ENCODE measurements at regions not wholly inside any gene's neighbourhood (a gene's known extent, or its start where the extent isn't known, plus 50 kb on each side); places are given as distances from the start of the nearest gene placed in this dataset.
"Not testable (repeated sequence)": the region's sequence is repeated elsewhere in the genome, so short reads cannot be mapped to it uniquely, and the experiment has no call there.

DNA sequence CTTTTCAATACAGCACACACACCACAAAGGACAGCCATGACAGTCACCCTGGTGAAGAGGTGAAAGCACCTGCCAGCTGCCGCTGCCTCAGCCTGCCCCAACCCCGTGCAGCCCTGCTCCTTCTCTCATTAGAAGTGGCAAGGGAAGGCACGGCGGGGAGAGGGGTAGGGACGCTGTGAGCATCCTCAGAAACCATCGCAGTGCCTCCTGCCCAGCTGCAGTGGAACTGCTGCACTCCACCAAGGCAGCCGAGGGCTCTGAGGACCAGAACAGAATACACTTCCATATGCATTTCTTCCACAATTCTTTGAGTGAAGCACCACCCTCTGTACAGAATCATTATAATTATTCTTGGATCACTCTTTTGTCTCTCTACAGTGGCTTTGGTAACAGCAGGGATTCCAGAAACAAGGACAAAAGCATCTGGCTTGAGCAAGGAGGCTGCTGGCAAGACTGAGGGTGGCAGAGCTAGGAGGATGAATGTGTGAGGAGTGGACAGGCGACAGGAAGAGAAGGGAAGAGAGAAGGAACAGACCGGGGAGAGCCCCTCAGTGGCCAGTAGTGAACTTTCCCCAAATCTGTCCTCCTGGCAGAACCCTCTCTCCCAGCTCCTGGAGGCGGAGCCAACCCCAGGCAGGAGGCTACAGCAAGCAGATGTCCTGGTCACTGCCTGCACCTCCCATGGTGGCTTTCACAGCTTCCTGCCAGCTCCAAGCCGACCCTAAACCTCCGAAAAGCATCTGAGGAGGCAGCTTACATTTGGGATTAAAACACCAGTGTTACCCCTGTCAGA, 73.2 kb downstream of the MTNR1A start:
- DNase-seq: no peak

DNA sequence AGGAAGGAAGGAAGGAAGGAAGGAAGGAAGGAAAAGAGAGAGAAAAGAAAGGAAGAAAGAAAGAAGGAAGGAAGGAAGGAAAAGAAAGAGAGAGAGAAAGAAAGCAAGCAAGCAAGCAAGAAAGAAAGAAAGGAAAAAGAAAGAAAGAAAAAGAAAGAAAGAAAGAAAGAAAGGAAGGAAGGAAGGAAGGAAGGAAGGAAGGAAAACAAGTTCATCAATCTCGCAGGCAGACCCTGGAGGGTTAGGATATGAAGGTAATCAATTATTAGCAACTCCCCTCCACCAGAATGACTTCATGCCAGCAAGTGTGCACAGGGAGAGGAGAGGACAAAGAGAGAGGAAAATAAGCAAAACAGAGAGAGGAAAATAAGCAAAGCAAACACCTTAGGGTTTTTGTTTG, 80.2 kb downstream of the MTNR1A start:
- no peak for DNase-seq

DNA sequence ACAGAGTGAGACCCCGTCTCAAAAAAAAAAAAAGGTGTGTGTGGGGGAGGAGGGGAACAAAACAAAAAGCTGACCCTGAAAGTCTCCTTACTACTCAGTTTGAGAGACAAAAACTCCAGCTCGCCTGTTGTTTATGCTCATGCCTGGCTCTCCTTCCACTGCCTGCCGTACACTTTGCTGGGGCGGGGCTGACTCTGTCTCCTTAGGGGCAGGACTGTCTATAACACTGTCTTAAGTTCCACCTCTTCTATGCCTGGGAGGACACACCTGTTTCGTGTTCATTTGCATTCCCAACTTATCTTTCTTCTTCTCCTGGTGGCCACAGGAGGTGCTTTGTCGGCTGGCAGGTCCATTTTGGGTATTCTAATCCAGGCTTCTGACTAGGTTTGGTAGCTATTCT, 81.4 kb downstream of the MTNR1A start:
- DNase-seq: no peak

DNA sequence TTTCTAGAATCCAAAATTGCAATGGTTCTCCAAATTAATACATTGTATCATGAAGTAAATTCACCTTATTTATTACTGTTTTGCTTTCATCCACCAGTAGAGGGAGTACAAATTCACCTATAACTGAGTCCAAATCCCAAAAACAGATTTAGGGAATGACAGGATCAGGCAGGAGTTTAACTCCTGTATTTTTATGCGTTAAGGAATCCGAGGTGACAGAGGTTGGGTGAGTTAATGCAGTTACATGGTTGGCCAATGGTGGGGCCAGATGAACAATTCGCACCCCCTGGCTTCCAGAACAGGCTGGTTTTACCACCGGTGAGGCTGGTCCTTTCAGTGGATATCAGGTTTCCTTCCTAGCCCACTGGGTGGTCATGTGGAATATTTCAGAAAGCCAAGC, 82.4 kb downstream of the MTNR1A start:
- DNase-seq: no peak

DNA sequence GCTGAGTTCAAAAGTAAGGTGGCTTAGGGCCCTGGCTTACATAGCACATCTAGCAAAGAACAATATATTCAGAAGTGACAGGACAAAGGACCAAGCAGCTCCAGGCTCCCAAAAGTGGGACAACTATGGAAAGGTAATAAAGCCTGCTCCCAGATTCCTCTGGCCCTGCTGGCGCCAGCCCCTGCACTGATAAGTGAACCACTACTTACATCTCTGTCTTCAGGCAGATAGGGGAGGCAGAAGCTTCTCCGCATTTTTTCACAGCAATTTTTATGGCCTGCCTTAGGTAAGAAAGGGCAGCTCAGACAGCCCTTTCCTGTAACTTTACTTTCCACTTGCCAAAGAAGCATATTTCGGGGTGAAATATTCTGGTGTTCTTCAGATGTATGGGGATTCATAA, 83.9 kb downstream of the MTNR1A start:
- no peak for DNase-seq

DNA sequence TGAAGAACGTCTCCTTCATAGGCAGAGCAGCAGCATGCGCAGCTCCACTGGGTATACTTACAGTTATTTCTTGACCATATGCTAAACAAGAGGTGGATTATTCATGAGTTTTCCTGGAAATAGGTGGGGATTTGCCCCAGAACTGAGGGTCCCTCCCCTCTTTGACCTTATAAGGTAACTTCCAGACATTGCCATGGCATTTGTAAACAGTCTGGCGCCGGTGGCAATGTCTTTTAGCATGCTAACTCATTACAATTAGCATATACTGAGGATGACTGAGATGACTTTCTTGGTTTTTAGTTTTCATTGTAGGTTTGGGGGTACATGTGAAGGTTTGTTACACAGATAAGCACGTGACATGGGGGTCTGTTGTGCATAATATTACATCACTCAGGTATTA, 97.3 kb downstream of the MTNR1A start:
- no peak for DNase-seq

DNA sequence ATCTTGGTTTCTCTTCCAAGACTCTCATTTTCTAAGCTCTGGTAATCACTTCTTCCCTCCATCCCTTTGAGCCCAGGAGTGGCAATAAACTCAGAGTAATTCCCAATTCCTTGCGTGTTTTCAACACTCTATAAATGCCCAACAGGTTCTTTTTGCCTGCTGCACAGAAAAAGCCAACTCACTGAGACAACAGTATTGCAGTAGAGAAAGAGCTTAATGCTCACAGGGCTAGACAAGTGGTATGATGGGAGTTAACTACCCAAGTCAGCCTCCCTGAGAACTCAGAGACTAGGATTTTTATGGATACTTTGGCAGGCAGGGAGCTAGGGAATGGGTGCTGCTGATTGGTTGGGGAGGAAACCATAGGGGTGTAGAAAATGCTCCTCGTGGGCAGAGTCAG, 103.4 kb downstream of the MTNR1A start:
- DNase-seq: no peak

DNA sequence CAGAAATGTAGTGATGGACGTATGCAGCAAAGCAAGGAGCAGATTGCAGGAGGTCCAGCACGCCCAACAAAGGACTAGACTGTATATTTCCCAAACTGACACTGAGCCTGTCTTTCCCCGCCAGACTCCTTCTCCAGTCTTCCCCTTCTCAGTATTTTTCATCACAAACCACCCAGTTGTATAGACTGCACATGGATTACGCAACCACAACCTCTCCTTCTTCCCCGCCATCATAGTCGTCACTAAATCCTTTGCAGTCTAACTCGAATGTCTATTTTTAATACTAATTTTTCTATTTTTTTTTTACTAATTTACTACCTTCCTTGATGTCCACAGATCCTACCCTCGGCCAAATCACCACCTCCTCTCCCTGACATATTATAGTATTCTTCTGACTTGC, 105.4 kb downstream of the MTNR1A start:
- DNase-seq: no peak

DNA sequence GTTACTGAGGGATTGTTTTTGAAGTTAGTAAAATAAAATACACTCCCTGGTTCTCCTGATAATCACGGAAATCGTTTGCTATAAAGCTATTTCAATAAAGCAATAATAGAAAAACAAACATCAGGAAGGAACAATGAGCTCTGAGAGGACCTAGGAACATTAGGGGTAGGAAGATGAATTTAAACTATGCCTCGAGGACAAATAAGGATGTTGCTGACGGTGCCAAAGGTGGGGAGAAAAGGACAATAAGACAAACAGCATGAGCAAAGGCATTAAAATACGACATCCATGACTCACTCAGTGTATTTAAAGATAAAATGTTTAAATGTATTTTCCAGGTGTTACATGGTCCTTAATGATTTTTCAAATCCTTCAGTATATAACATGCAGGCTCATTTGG, 110.3 kb downstream of the MTNR1A start:
- no peak for DNase-seq

DNA sequence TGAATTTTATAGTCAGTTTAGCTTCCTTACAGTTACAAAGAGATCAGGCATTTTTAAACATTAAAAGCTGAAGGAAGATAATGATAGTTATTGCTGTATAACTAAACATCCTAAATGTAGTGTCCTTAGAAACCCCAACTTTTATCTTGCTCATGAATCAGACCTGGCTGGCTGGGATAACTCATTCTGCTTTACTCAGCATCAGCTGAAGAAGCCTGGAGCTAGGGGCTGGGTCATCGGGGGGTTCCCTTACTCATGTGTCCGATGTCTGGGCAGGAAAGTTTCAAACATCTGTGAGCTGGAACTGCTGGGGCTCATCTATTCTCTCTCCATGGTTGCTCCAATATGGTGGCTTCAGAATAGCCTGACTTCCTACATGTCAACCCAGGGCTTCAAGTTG, 113.9 kb downstream of the MTNR1A start:
- DNase-seq: no peak

DNA sequence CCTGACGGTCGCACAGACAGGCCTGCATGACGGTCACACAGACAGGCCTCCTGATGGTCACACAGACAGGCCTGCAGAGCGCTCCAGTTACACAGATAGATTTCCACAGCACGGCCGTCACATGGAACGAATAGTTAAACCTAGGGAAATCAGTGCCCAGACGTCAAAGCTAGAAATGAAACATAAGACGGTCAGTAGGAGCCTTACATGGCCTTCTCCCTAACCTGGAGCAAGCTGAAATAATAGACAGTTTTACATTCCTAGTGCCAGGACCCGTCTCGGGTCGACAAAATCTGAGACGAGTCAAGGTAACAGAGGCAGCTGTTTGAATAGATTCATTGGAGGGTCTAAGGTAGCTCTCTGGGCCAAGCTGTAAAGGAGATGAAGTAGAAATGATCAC, 126.9 kb downstream of the MTNR1A start:
- DNase-seq: no peak

DNA sequence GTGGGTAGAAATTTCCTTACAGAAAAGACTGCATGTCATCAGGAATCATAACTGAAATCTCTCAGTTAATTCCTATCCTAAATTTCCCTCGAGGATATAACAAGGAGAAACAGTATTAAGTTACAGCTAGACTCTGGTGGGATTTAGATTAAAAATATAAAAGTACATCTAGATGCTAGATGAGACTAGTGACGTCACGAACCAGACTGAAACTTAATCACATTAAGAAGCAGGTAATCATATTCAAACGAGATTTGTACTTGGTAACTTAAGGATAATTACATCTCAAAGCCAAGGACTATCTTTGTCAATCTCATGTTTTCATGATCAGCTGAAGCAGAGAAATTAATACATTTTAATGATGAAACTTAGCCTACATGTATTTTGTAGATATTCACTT, 130.6 kb downstream of the MTNR1A start:
- DNase-seq: no peak

DNA sequence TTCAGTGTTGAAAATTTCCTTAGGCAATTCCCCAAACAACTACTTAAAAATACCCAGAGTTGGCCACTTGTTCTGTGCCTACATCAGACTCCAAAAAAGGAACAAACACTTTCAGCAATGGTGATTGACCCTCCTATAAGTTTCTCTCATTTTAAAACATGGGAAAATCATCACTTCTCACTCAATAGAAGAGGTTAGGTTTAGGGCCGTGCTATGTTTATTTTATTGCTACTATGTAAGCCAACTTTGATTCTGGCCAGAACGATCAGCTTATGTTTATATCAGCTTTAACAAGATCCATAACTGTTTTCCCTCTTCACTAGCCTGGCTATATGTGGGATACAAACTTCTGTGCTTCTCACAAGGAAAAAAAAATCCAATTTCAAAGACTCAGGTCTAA, 133.1 kb downstream of the MTNR1A start:
- DNase-seq: no peak

DNA sequence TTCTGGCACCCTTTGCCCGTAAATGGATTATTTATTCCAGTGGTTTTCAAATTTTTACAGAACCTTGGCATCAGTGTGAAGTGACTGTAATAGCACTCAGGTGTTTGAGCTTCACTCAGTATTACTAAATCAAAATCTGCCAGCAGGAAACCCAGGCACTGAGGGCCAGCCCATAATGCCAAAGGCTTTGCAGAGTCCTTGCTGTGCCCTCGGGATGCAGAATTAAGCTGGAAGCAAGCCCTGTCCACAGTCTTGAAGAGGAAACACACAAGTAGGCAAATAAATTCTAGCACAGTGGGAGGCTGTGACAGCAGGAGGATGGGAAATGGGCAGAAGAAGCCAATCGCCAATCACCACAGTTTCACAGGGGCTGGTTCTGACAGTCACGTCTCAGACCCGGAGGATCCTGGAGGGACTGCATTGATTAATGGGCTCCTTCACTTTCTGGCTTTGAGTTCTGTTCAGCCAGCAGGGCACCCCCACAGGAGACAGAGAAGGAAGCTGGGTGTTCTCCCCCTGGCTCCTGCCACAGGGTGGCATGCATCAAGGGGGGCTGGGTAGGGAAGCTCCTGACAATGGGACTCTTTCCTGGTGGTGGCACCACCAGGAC, 138.8 kb downstream of the MTNR1A start:
- DNase-seq: no peak

DNA sequence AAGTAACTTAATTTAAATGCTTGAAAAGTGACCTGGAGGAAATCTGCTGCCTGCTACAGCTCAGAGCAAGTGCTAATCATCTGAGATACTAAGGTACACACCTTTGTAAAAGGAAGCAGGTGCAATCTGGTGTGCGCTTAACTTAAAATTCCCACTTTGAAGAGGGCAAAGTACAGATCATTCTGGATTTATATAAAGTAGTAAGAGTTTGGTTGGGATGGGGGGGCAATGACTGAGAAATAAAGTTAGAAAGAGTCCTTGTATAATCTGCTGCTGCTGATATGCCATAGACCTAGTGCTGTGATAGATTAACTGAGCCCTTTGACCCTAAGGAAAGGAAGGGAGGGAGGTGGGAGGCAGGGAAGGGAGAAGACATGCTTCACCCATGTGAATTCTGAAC, 141.0 kb downstream of the MTNR1A start:
- no peak for DNase-seq

DNA sequence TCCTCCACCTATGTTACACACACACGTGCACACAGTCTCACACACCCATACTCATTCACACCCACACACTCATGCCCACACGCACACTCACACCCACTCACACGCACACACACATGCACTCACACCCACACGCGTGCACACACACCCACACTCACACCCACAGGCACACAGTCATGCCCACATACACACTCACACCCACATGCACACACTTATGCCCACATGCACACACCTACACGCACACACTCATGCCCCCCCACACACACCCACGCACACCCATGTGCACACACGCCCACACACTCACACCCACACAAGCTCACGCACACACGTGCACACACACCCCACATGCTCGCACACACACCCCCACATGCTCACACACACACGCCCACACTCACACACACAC, 140.0 kb downstream of the F11 start:
- no peak for DNase-seq

DNA sequence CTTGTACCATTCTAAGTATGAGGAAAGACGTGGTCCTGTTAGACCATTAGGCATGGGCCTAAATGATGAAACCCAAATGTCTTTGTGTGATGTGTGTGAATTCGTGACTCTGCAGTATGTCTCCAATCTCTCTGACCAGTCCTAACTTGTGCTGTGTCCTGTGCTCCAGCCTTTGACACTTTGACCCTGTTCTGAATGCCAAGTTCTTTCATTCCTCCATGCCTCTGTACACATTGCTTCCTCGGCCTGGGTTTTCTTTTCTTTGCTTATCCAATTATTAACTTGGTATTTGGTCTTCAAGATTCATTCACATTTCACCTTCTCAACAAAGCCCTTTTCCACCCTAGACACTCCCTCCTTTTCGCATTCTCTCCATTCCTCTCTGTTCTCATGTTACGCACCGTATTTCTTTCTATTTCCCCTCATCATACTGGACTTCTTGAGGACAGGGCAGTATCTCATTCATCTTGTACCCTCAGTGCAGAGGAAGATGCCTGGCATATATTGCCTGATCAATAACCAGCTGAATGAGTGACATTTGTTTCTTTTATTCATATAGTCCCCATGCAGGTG, 138.7 kb downstream of the F11 start:
- no peak for DNase-seq

DNA sequence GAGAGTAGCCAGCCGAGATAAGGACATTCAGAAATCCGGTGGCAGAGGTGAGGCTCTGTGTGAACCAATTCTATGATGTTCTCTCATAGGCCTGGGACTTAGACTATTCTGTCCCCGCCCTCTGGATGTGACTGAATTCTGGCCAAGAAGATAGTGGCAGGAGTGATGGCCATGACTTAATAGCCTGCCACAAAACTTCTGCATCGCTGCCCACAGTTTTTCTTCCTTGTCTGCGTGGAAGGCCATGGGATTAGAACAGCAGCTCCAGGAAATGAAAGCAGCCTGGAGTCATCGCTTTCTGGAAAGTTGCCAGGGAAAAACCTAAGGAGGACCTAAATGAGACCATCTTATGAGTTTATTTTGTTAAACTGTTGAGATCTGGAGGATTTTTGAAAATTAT, 134.7 kb downstream of the F11 start:
- DNase-seq: no peak

DNA sequence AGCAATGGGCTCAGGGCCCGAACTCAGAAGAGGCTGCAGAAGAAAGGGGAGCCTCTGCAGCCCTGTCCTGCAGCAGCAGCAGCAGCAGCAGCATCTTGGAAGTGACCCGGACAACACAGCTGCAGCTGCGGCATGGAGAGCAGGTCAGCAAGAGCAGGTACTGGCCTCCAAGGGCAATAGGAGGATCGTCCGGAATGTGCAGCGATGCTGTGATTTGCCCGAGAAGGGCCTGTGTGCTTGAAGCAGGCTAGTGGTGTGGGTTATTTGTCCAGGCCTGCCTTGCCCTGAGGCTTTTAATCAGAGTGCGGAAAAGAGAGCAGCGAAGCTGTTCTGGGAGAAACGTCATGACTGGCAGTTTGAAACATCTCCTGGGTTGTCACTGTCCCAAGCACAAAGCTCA, 126.0 kb downstream of the F11 start:
- no peak for DNase-seq

DNA sequence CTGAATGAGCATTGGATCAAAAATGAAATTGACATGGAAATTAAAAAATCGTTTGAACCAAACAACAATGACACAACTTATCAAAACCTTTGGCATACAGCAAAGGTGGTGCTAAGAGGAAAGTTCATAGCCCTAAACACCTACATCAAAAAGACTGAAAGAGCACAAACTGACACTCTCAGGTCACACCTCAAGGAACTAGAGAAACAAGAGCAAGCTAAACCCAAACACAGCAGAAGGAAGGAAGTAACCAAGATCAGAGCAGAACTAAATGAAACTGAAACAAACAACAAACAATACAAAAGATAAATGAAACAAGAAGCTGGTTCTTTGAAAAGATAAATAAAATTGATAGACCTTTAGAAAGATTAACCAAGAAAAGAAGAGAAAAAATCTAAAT, 118.3 kb downstream of the F11 start:
- not testable (repeated sequence) for DNase-seq

DNA sequence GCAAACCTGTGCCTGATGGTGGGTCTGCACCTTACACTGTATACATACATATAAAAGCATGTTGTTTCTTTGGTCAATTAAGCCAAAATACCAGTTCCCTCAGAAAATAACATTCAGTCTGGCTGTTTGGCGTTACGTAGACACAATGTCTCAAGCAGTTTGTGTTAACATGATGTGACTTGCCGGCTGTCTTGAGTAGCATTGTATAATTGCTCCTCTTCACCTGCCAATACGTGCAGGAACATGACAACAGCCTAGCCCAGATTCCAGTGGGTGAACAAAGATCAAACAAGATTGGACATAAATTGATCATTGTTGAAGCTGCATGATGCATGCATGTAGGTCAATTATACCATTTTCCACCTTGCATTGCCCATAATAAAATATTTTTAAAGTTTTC, 102.3 kb downstream of the F11 start:
- no peak for DNase-seq

DNA sequence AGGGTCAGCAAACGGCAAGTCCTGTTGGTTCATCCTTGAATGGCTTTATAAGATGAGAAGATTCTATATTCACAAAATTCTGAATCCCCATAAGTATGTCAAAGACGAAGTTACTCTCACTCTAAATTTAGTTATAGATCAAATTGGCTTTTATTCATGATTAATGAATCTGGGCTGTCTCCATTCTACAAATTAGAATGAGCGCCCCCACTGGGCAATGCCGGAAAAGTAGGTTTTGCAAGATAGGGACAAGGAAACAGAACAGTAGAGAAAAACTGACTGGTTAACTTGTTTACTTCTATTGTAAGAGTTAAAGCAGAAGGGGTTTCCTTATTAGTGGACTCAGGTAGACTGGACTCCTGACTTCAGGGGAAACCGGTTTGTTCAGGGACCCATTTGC, 100.3 kb downstream of the F11 start:
- no peak for DNase-seq

DNA sequence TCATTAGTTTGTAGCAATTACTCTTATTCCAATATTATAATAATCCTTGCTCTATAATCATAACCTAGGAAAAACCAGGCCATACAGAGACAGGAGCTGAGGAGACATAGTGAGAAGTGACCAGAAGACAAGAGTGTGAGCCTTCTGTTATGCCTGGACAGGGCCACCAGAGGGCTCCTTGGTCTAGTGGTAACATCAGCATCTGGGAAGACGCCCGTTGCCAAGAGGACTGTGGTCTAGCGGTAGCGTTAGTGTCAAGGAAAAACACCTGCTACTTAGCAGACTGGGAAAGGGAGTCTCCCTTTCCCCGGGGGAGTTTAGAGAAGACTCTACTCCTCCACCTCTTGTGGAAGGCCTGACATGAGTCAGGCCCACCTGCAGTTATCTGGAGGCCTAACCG, 97.0 kb downstream of the F11 start:
- DNase-seq: not testable (repeated sequence)

DNA sequence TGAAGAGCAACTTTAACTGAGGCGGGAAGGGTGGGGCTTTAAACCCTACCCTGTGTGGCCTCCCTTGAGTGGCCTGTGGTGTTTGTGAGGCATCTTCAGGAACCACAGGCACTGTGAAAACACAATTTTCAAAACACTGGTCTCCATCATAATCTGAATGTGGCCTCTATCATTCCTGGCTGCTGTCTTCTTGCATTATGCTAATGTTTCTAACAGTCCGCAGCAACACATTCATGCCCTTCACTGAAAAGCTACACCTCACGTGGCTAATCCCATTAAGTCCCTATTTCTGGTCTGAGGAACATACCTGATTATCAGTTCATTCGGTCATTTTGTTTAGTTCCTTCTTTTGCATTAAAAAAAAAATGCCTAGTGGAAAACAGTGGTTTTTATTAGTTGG, 94.6 kb downstream of the F11 start:
- DNase-seq: no peak
